ENCODE measurements at regions not wholly inside any gene's neighbourhood (a gene's known extent, or its start where the extent isn't known, plus 50 kb on each side); places are given as distances from the start of the nearest gene placed in this dataset. TPM values are rescaled to one million over a fixed set of nuclear protein-coding genes. Genes with fewer than 3 reads are reported as not detected.

DNA sequence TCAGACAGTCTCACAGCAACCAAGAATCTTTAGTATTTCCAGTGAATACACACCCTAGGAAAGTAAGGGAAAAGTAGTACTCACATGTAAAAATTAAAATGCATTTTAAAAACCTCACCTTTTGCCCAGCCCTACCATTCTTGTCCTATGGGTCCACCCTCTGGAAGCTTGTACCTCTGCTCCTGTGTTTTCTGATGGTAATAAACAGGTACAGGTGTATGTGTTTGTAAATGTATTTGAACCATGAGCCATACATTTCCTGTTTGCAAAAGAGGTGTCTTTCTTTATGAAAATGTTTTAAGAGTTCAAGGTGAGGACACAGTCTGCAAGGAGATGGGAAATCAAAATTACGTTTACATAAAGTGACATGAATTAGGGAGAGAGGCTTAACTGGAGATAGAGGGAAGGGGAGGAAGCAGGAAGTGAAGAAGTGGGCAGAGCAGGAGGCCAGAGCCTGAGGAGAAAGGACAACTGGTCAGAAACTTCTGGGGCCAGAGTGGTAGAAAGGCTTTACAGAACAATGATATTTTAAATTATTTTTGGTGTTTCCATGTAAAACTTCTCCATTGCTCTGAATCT lies 52.0 kb upstream of the IVNS1ABP start:
- TF ChIP-seq, protein P1, sequence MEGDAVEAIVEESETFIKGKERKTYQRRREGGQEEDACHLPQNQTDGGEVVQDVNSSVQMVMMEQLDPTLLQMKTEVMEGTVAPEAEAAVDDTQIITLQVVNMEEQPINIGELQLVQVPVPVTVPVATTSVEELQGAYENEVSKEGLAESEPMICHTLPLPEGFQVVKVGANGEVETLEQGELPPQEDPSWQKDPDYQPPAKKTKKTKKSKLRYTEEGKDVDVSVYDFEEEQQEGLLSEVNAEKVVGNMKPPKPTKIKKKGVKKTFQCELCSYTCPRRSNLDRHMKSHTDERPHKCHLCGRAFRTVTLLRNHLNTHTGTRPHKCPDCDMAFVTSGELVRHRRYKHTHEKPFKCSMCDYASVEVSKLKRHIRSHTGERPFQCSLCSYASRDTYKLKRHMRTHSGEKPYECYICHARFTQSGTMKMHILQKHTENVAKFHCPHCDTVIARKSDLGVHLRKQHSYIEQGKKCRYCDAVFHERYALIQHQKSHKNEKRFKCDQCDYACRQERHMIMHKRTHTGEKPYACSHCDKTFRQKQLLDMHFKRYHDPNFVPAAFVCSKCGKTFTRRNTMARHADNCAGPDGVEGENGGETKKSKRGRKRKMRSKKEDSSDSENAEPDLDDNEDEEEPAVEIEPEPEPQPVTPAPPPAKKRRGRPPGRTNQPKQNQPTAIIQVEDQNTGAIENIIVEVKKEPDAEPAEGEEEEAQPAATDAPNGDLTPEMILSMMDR (IDR thresholded peaks at IDR 0.05; ENCODE audit: insufficient read depth, low read depth, low read length), result no peak

DNA sequence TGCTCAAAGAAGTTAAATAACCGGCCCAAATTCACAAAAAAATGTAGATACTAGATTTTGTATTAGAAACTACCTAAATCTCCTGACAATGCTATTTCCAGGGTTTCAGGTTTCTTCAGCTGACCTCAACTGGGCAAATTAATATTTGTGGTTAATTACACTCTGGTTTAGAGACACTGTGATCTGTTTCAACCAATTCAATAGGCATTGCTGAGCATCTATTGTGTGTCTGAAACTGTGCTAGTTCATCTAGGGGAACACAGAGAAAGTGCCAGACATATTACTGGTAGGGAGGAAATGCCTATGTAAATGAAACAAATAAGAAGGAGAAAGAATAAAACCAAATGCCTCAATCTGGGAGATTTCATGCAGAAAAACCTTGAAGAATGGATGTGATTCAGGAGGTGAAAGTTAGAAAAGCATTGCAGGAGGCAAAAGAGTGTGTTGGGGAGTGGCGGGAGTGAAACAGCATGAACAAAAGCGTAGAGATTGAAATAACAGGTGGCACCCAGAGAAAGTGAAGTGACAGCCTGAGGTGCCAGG lies 51.3 kb upstream of the IVNS1ABP start:
- no peak for DNase-seq (ENCODE audit: low read depth)
- TF ChIP-seq, protein P1 (IDR thresholded peaks at IDR 0.05; ENCODE audit: insufficient read depth, low read depth, low read length), result no peak
- H3K4me3 ChIP-seq (ENCODE audit: low read depth, low read length), result no peak overlapping the region

More for the DNA sequence above, 52.0 kb upstream of the IVNS1ABP start:
- no peak for DNase-seq (ENCODE audit: low read depth)
- H3K4me3 ChIP-seq (ENCODE audit: low read depth, low read length), result no peak overlapping the region

DNA sequence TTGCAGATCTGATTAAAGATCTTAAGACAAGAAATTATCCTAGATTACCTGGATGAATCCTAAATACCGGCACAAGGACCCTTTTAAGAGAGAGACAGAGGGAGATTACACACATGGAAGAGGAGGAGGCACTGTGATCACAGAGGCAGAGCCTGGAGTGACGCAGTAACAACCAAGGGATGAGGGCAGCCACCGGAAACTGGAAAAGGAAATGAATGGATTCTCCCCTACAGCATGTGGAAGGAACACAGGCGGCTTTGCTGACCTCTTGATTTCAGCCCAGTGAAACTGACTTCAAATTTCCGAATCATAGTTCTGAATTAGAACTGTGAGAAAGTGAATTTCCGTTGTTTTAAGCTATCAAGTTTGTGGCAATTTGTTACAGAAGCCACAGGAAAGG lies 50.2 kb upstream of the IVNS1ABP start:
- H3K4me3 ChIP-seq (ENCODE audit: low read depth, low read length), result no peak overlapping the region
- DNase-seq (ENCODE audit: low read depth), result no peak
- TF ChIP-seq, protein P1 (IDR thresholded peaks at IDR 0.05; ENCODE audit: insufficient read depth, low read depth, low read length), result no peak

Small RNA genes in the stretch of these regions (small RNA-seq; reads per million reads assigned to genes)
- gene MCRIP2P2, result not detected
- not detected for gene RF00019
- not detected for gene RNU7-183P
